ENCODE measurements at regions not wholly inside any gene's neighbourhood (a gene's known extent, or its start where the extent isn't known, plus 50 kb on each side); places are given as distances from the start of the nearest gene placed in this dataset.

GRCh38 chr3:162206648-162207047, 710.0 kb downstream of the OTOL1 start:
- no peak for TF ChIP-seq EZH2 (IDR thresholded peaks at IDR 0.05; ENCODE audit: borderline replicate concordance, low read depth, low read length, poor library complexity, severe bottlenecking)
- TF ChIP-seq CTCF (conservative IDR thresholded peaks at IDR 0.05; ENCODE audit: low read depth, low read length): no peak

Measured in A673 (cell line).